Keratinocyte (primary cell): ENCODE measurements at regions not wholly inside any gene's neighbourhood (a gene's known extent, or its start where the extent isn't known, plus 50 kb on each side); places are given as distances from the start of the nearest gene placed in this dataset.

Experiments
- DNase-seq: peaks from one replicate; pipeline ENCODE4 v3.0.0-alpha.2; 2011; ENCODE audit warnings: low read depth, missing footprints, low spot score
- FAIRE-seq: peaks from 2 replicates; lab custom pipeline; 2011; peaks lifted over from hg19 to GRCh38; lab: Jason Lieb, UNC
- H2AFZ ChIP-seq: 2 replicates; pipeline ENCODE4 v1.6.0; 2012; ENCODE audit warnings: low read length, control low read depth, inconsistent platforms; ENCODE audit not compliant: control insufficient read depth
- H3K27ac ChIP-seq: 2 replicates; pipeline ENCODE4 v1.5.1; 2011; ENCODE audit warnings: low read length; ENCODE audit not compliant: control insufficient read depth, insufficient read depth
- H3K27me3 ChIP-seq: 3 replicates; pipeline ENCODE4 v1.6.0; 2011; ENCODE audit warnings: low read length; ENCODE audit not compliant: control insufficient read depth, insufficient read depth; ENCODE audit errors: extremely low read depth
- H3K36me3 ChIP-seq, 2 experiments: 2 replicates in 1 of 2; 3 replicates in 1 of 2; pipeline ENCODE4 v1.5.1; 2011; ENCODE audit warnings: low read length in 2 of 2, mild to moderate bottlenecking in 1 of 2; ENCODE audit not compliant: control insufficient read depth in 2 of 2, insufficient read depth in 2 of 2; ENCODE audit errors: extremely low read depth in 1 of 2
- H3K4me1 ChIP-seq: 3 replicates; pipeline ENCODE4 v1.5.1; 2011; ENCODE audit warnings: low read length; ENCODE audit not compliant: control insufficient read depth, insufficient read depth; ENCODE audit errors: extremely low read depth
- H3K4me2 ChIP-seq: 3 replicates; pipeline ENCODE4 v1.6.0; 2011; ENCODE audit warnings: low read depth, low read length; ENCODE audit not compliant: control insufficient read depth, insufficient read depth; ENCODE audit errors: extremely low read depth
- H3K4me3 ChIP-seq, 3 experiments: fragments of 200-600 bp in 1 of 3; sonication (generic) in 1 of 3; 2 replicates in 2 of 3; 3 replicates in 1 of 3; pipeline ENCODE4 v1.5.1; 2011 to 2016; ENCODE audit warnings: low read length in 3 of 3, mild to moderate bottlenecking in 3 of 3, control low read depth in 2 of 3, inconsistent platforms in 1 of 3, low read depth in 1 of 3, mixed read lengths in 1 of 3, mixed run types in 1 of 3, moderate library complexity in 1 of 3; ENCODE audit not compliant: control insufficient read depth in 2 of 3, insufficient read depth in 2 of 3; ENCODE audit errors: extremely low read depth in 1 of 3
- H3K79me2 ChIP-seq: 2 replicates; pipeline ENCODE4 v1.6.0; 2012; ENCODE audit warnings: low read length; ENCODE audit not compliant: control insufficient read depth, insufficient read depth
- H3K9ac ChIP-seq: 3 replicates; pipeline ENCODE4 v1.6.0; 2011; ENCODE audit warnings: low read length; ENCODE audit not compliant: control insufficient read depth, insufficient read depth; ENCODE audit errors: extremely low read depth
- H3K9me1 ChIP-seq: 3 replicates; pipeline ENCODE4 v1.6.0; 2011; ENCODE audit warnings: low read length; ENCODE audit not compliant: control insufficient read depth, insufficient read depth; ENCODE audit errors: extremely low read depth
- H3K9me3 ChIP-seq: 2 replicates; pipeline ENCODE4 v1.5.1; 2012; ENCODE audit warnings: low read depth, low read length; ENCODE audit not compliant: control insufficient read depth
- H4K20me1 ChIP-seq: 3 replicates; pipeline ENCODE4 v1.6.0; 2011; ENCODE audit warnings: low read length; ENCODE audit not compliant: control insufficient read depth, insufficient read depth; ENCODE audit errors: extremely low read depth
- EZH2 ChIP-seq: IDR thresholded peaks from one replicate; pipeline ENCODE4 v1.6.1; 2012; ENCODE audit warnings: inconsistent platforms, mild to moderate bottlenecking, low read length, moderate library complexity
- dilution Hi-C: fragments of 300-500 bp; cut with MboI; formaldehyde crosslinking; loops from one replicate; pipeline ENCODE4 v1.7.0; 2020; ENCODE audit warnings: low sequenced_read_pairs; ENCODE audit not compliant: extremely low pct_ligation_motif_present
- TF ChIP-seq, protein P1 (sequence below), 3 experiments: IDR thresholded peaks in 1 of 3; conservative IDR thresholded peaks in 1 of 3; optimal IDR thresholded peaks in 1 of 3; 2 replicates in 2 of 3; 3 replicates in 1 of 3; pipeline versions ENCODE3 to v1.5.1; 2011; ENCODE audit warnings: low read length in 3 of 3, mild to moderate bottlenecking in 3 of 3, moderate library complexity in 2 of 3, control low read depth in 1 of 3, inconsistent platforms in 1 of 3; ENCODE audit not compliant: insufficient read depth in 2 of 3; ENCODE audit errors: extremely low read depth in 1 of 3

DNA sequence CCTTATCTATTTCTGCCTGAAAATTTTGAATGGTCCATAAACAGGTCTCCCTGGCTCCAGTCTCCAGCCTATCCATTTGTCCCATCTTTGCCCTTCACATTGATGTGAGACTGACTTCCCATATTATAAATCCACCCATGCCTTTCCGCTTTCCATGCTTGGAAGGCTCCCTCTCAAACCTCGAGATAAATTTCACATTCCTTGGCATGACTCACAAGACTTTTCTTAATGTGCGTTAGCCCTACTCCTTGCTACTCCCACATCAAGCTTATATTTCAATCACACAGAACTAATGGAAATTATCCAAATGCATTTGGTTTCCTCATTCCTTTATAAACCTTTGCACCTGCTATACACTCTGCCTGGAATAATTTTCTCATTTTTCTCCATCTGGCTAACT is 163.7 kb upstream of the NTM start:
- no peak for TF ChIP-seq EZH2
- TF ChIP-seq, protein P1, sequence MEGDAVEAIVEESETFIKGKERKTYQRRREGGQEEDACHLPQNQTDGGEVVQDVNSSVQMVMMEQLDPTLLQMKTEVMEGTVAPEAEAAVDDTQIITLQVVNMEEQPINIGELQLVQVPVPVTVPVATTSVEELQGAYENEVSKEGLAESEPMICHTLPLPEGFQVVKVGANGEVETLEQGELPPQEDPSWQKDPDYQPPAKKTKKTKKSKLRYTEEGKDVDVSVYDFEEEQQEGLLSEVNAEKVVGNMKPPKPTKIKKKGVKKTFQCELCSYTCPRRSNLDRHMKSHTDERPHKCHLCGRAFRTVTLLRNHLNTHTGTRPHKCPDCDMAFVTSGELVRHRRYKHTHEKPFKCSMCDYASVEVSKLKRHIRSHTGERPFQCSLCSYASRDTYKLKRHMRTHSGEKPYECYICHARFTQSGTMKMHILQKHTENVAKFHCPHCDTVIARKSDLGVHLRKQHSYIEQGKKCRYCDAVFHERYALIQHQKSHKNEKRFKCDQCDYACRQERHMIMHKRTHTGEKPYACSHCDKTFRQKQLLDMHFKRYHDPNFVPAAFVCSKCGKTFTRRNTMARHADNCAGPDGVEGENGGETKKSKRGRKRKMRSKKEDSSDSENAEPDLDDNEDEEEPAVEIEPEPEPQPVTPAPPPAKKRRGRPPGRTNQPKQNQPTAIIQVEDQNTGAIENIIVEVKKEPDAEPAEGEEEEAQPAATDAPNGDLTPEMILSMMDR (optimal IDR thresholded peaks at IDR 0.05 in 1 of 3, IDR thresholded peaks at IDR 0.05 in 1 of 3, conservative IDR thresholded peaks at IDR 0.05 in 1 of 3; ENCODE audit: extremely low read depth in 1 of 3, insufficient read depth in 2 of 3, low read length in 3 of 3) = no peak
- H3K9me1 ChIP-seq = no peaks in the 10 kb centered on the region
- no peak overlapping the region for H3K9ac ChIP-seq
- no peaks in the 10 kb centered on the region for H3K36me3 ChIP-seq
- no peak overlapping the region for H3K4me3 ChIP-seq
- H3K27me3 ChIP-seq = no peaks in the 10 kb centered on the region
- no peak for FAIRE-seq
- H3K27ac ChIP-seq = no peak overlapping the region
- no peak overlapping the region for H2AFZ ChIP-seq
- no peaks in the 10 kb centered on the region for H3K4me1 ChIP-seq
- H3K9me3 ChIP-seq = no peaks in the 10 kb centered on the region
- no peaks in the 10 kb centered on the region for H4K20me1 ChIP-seq
- H3K79me2 ChIP-seq = no peaks in the 10 kb centered on the region
- H3K4me2 ChIP-seq = no peak overlapping the region
- dilution Hi-C loops = no loop called here
- no peak for DNase-seq

DNA sequence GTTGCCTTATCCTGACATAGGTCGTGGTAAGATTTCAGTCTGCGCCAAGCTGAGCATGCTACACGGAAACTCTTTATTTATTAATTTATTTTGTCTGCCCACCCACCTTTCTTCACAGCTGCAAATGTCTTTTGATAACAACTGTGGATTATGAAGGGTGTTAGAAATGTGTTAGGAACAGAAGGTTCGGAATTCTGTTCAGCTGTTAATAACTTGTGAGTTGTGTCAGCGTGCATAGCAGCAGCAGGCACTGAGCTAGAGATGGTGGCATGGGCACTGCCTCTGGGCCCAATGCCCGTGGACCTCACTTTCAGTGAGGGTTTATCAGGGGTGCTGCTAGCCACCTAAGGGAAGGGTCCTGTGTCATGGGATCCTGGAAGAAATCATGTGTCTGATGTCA is 162.5 kb upstream of the NTM start:
- H3K36me3 ChIP-seq = no peaks in the 10 kb centered on the region
- H3K4me2 ChIP-seq = no peak overlapping the region
- no peak overlapping the region for H3K9ac ChIP-seq
- no peak for FAIRE-seq
- H3K9me1 ChIP-seq = no peaks in the 10 kb centered on the region
- H3K27ac ChIP-seq = no peak overlapping the region
- DNase-seq = no peak
- H3K4me1 ChIP-seq = no peaks in the 10 kb centered on the region
- no peaks in the 10 kb centered on the region for H4K20me1 ChIP-seq
- H2AFZ ChIP-seq = no peak overlapping the region
- dilution Hi-C loops = no loop called here
- H3K27me3 ChIP-seq = no peaks in the 10 kb centered on the region
- no peak for TF ChIP-seq EZH2
- TF ChIP-seq, protein P1 (optimal IDR thresholded peaks at IDR 0.05 in 1 of 3, IDR thresholded peaks at IDR 0.05 in 1 of 3, conservative IDR thresholded peaks at IDR 0.05 in 1 of 3; ENCODE audit: extremely low read depth in 1 of 3, insufficient read depth in 2 of 3, low read length in 3 of 3) = no peak
- no peak overlapping the region for H3K4me3 ChIP-seq
- no peaks in the 10 kb centered on the region for H3K9me3 ChIP-seq
- no peaks in the 10 kb centered on the region for H3K79me2 ChIP-seq
